GM12878 (cell line): ENCODE measurements at regions not wholly inside any gene's neighbourhood (a gene's known extent, or its start where the extent isn't known, plus 50 kb on each side); places are given as distances from the start of the nearest gene placed in this dataset.

Experiments
- ATAC-seq: fragments of 200-7000 bp; cut with Tn5 transposase; 3 replicates; pipeline ENCODE4 v1.9.1; 2020; ENCODE audit warnings: mild to moderate bottlenecking, moderate library complexity
- BruUV-seq: library from RNA; stranded (reverse); fragments of 400-500 nt; replicated peaks from 2 replicates; lab custom pipeline; 2021; lab: Mats Ljungman, UMichigan
- CTCF ChIA-PET: fragments of 300-600 bp; sonication (Branson Sonifier 250); formaldehyde crosslinking; extraction: SDS; loops from one replicate; lab custom pipeline; 2021; ENCODE audit warnings: inconsistent platforms; lab: Yijun Ruan, JAX
- POLR2A ChIA-PET: fragments of 350-600 bp; formaldehyde crosslinking; extraction: SDS; loops from one replicate; lab custom pipeline; 2021; ENCODE audit warnings: inconsistent platforms; lab: Charles Lee
- RAD21 ChIA-PET: fragments of 300-600 bp; sonication (Branson Sonifier 250); formaldehyde crosslinking; loops from one replicate; lab custom pipeline; 2023; ENCODE audit warnings: antibody characterized with exemption; ENCODE audit not compliant: unreplicated experiment; lab: Charles Lee
- SMC1A ChIA-PET: fragments of 300-600 bp; sonication (Branson Sonifier 250); formaldehyde crosslinking; loops from one replicate; lab custom pipeline; 2023; ENCODE audit not compliant: unreplicated experiment, uncharacterized antibody; lab: Charles Lee
- DNase-seq: peaks from one replicate; pipeline ENCODE4 v3.0.0-alpha.2; 2011; ENCODE audit warnings: low read depth, low spot score
- FAIRE-seq: peaks from 3 replicates; lab custom pipeline; 2011; peaks lifted over from hg19 to GRCh38; lab: Jason Lieb, UNC
- H2AFZ ChIP-seq: 2 replicates; pipeline ENCODE4 v1.6.0; 2011; ENCODE audit warnings: low read depth, low read length, control low read depth; ENCODE audit not compliant: control insufficient read depth
- H3K27ac ChIP-seq: 2 replicates; pipeline ENCODE4 v1.5.1; 2011; ENCODE audit warnings: control low read depth; ENCODE audit not compliant: control insufficient read depth, insufficient read depth
- H3K27me3 ChIP-seq, 2 experiments: replicated peaks in 1 of 2; 2 replicates each; pipeline versions ENCODE4 v1.6.0 to v1.6.1; 2011; ENCODE audit warnings: low read length in 1 of 2; ENCODE audit not compliant: control insufficient read depth in 2 of 2, insufficient read depth in 2 of 2
- H3K36me3 ChIP-seq, 2 experiments: 2 replicates each; pipeline ENCODE4 v1.5.1; 2011; ENCODE audit warnings: low read length in 1 of 2; ENCODE audit not compliant: control insufficient read depth in 2 of 2, insufficient read depth in 2 of 2
- H3K4me1 ChIP-seq: 2 replicates; pipeline ENCODE4 v1.6.1; 2011; ENCODE audit warnings: mild to moderate bottlenecking, low read length, moderate library complexity, mixed read lengths; ENCODE audit not compliant: control insufficient read depth, insufficient read depth
- H3K4me2 ChIP-seq: 2 replicates; pipeline ENCODE4 v1.6.0; 2011; ENCODE audit warnings: control low read depth; ENCODE audit not compliant: control insufficient read depth, insufficient read depth
- H3K4me3 ChIP-seq: fragments of 200-600 bp; sonication (generic); 2 replicates; pipeline ENCODE4 v1.5.1; 2016
- H3K79me2 ChIP-seq: 2 replicates; pipeline ENCODE4 v1.6.0; 2011; ENCODE audit warnings: low read length; ENCODE audit not compliant: control insufficient read depth, insufficient read depth
- H3K9ac ChIP-seq: 2 replicates; pipeline ENCODE4 v1.8.0; 2011; ENCODE audit warnings: low read length, control low read depth, mixed read lengths; ENCODE audit not compliant: control insufficient read depth, insufficient read depth
- H3K9me3 ChIP-seq: replicated peaks from 3 replicates; pipeline ENCODE4 v1.5.1; 2011; ENCODE audit warnings: mild to moderate bottlenecking, low read length; ENCODE audit not compliant: control insufficient read depth, insufficient read depth
- H4K20me1 ChIP-seq: 2 replicates; pipeline ENCODE4 v1.6.0; 2011; ENCODE audit not compliant: control insufficient read depth, insufficient read depth
- CBX3 ChIP-seq: fragments of 200-600 bp; sonication (generic); IDR thresholded peaks from 2 replicates; pipeline ENCODE4 v1.6.1; 2016; ENCODE audit warnings: low read depth, borderline replicate concordance
- E4F1 ChIP-seq: fragments of 450-650 bp; IDR thresholded peaks from 2 replicates; pipeline ENCODE4 v1.6.1; 2018; ENCODE audit warnings: borderline replicate concordance, mild to moderate bottlenecking; ENCODE audit not compliant: partially characterized antibody
- STAT1 ChIP-seq: fragments of 450-650 bp; conservative IDR thresholded peaks from 2 replicates; pipeline ENCODE4 v1.6.1; 2014; ENCODE audit warnings: antibody characterized with exemption, mild to moderate bottlenecking
- WGBS: methylation state at CpG from one replicate; pipeline ENCODE4 v1.1.6; 2016; ENCODE audit warnings: low lambda C conversion rate; ENCODE audit not compliant: insufficient replicate concordance, insufficient coverage; ENCODE audit errors: missing lambda C conversion rate; 5-methylcytosine and 5-hydroxymethylcytosine counted together
- in situ Hi-C: fragments of 300-500 bp; cut with MboI; formaldehyde crosslinking; loops from 9 replicates; pipeline ENCODE4 v1.14.3; 2018; ENCODE audit warnings: mixed read lengths
- intact Hi-C: fragments of 100-400 bp; cut with micrococcal nuclease; formaldehyde crosslinking; loops from one replicate; pipeline ENCODE4 v1.14.2; 2022; ENCODE audit not compliant: unreplicated experiment
- TF ChIP-seq, protein P1 (sequence below): fragments of 450-650 bp; conservative IDR thresholded peaks from 2 replicates; pipeline ENCODE4 v1.6.1; 2017; ENCODE audit warnings: mild to moderate bottlenecking, moderate library complexity

- TF ChIP-seq, protein P1, sequence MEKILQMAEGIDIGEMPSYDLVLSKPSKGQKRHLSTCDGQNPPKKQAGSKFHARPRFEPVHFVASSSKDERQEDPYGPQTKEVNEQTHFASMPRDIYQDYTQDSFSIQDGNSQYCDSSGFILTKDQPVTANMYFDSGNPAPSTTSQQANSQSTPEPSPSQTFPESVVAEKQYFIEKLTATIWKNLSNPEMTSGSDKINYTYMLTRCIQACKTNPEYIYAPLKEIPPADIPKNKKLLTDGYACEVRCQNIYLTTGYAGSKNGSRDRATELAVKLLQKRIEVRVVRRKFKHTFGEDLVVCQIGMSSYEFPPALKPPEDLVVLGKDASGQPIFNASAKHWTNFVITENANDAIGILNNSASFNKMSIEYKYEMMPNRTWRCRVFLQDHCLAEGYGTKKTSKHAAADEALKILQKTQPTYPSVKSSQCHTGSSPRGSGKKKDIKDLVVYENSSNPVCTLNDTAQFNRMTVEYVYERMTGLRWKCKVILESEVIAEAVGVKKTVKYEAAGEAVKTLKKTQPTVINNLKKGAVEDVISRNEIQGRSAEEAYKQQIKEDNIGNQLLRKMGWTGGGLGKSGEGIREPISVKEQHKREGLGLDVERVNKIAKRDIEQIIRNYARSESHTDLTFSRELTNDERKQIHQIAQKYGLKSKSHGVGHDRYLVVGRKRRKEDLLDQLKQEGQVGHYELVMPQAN, result no peak
Measured at GRCh38 chr12:70154960-70155589, 88.2 kb upstream of the CNOT2 start (continued).

GRCh38 chr12:70157099-70157498 is 86.1 kb upstream of the CNOT2 start:
- Histone ChIP-seq H3K36me3 (no peaks in the 10 kb centered on the region), H3K79me2 (no peaks in the 10 kb centered on the region), H3K4me3 (no peak overlapping the region), H4K20me1 (no peaks in the 10 kb centered on the region), H3K4me2 (no peak overlapping the region), H3K27ac (no peak overlapping the region), H3K4me1 (no peaks in the 10 kb centered on the region), H3K9ac (no peak overlapping the region), H3K27me3 (no peaks in the 10 kb centered on the region), H3K9me3 (no peaks in the 10 kb centered on the region; the same call in 1 of the 3 replicates), H2AFZ (no peak overlapping the region)
- ChIA-PET POLR2A (no interaction called here), RAD21 (no interaction called here), CTCF (no interaction called here), SMC1A (no interaction called here)
- WGBS, result 0% methylated on average over 1 of the region's 1 CpG
- in situ Hi-C loops, result no loop called here
- DNase-seq, result no peak
- no peak for FAIRE-seq
- ATAC-seq, result no peak
- BruUV-seq, result no TSS peak
- intact Hi-C loops, result no loop called here
- TF ChIP-seq STAT1, result no peak
- no peak for TF ChIP-seq E4F1
- no peak for TF ChIP-seq CBX3
- TF ChIP-seq, all 136 proteins: peak for 0
